ENCODE measurements at regions not wholly inside any gene's neighbourhood (a gene's known extent, or its start where the extent isn't known, plus 50 kb on each side); places are given as distances from the start of the nearest gene placed in this dataset.

- CTCF ChIA-PET = interaction anchor here (0.8 to 0.9 kb wide), 2 partner anchors 59 to 495 kb away, joined by 3 read pairs; partner anchors contain the start of gene ZC4H2
- POLR2A ChIA-PET = interaction anchor here (1.3 to 2.2 kb wide), 2 partner anchors 59 to 61 kb away, joined by 5 to 9 read pairs; partner anchors contain the start of gene ZC4H2
Measured at GRCh38 chrX:65034668-65035445, 58.6 kb upstream of the ZC4H2 start, which contains the start of gene ZC3H12B. Gene ZC3H12B, plus strand, starts transcription at chrX:65034826.

GRCh38 chrX:65034292-65034667 is 58.0 kb upstream of the ZC4H2 start:
- ChIA-PET CTCF (interaction anchor here (0.8 kb wide), 1 partner anchor 495 kb away, joined by 3 read pairs; no protein-coding TSS in a partner anchor), POLR2A (interaction anchor here (1.3 to 2.2 kb wide), 2 partner anchors 58 to 60 kb away, joined by 5 to 9 read pairs; partner anchors contain the start of gene ZC4H2)

Measured in activated CD8-positive, alpha-beta memory T cell treated with anti-CD3 and anti-CD28 coated beads for 36 hours (primary cell).